Trophoblast cell (in vitro differentiated cells and primary cell): ENCODE measurements at regions not wholly inside any gene's neighbourhood (a gene's known extent, or its start where the extent isn't known, plus 50 kb on each side); places are given as distances from the start of the nearest gene placed in this dataset.

ENCODE experiments used
- DNase-seq, 2 donors: peaks; one replicate each; pipeline ENCODE4 v3.0.0-alpha.2; 2016
- H2AFZ ChIP-seq: 2 replicates; pipeline ENCODE4 v1.6.1; 2013; ENCODE audit warnings: low read length, moderate library complexity, mild to moderate bottlenecking; ENCODE audit not compliant: insufficient read depth, poor library complexity
- H2AK5ac ChIP-seq: 2 replicates; pipeline ENCODE4 v1.6.1; 2013; ENCODE audit warnings: mild to moderate bottlenecking, low read length
- H2BK120ac ChIP-seq: 2 replicates; pipeline ENCODE4 v1.6.1; 2013; ENCODE audit warnings: low read length, mild to moderate bottlenecking, moderate library complexity; ENCODE audit not compliant: insufficient read depth, poor library complexity
- H2BK12ac ChIP-seq: 2 replicates; pipeline ENCODE4 v1.6.1; 2013; ENCODE audit warnings: mild to moderate bottlenecking, low read length, moderate library complexity
- H2BK5ac ChIP-seq: 2 replicates; pipeline ENCODE4 v1.6.1; 2013; ENCODE audit warnings: low read length, low read depth, moderate library complexity, mild to moderate bottlenecking; ENCODE audit not compliant: poor library complexity
- H3K14ac ChIP-seq: 2 replicates; pipeline ENCODE4 v1.6.1; 2013; ENCODE audit warnings: mild to moderate bottlenecking, low read length
- H3K18ac ChIP-seq: 2 replicates; pipeline ENCODE4 v1.6.1; 2013; ENCODE audit warnings: mild to moderate bottlenecking, low read length
- H3K23ac ChIP-seq: 2 replicates; pipeline ENCODE4 v1.6.1; 2013; ENCODE audit warnings: low read length
- H3K27ac ChIP-seq: 2 replicates; pipeline ENCODE4 v1.5.1; 2013; ENCODE audit warnings: low read depth, mild to moderate bottlenecking, inconsistent platforms, low read length, moderate library complexity
- H3K27me3 ChIP-seq: 2 replicates; pipeline ENCODE4 v1.6.1; 2013; ENCODE audit warnings: inconsistent platforms, mild to moderate bottlenecking, low read length, moderate library complexity; ENCODE audit not compliant: insufficient read depth
- H3K36me3 ChIP-seq, 2 experiments: 1 replicate in 1 of 2; 2 replicates in 1 of 2; pipeline ENCODE4 v1.6.1; 2013; ENCODE audit warnings: low read length in 2 of 2, mild to moderate bottlenecking in 2 of 2, moderate library complexity in 1 of 2; ENCODE audit not compliant: insufficient read depth in 2 of 2, control insufficient read depth in 1 of 2
- H3K4ac ChIP-seq: 2 replicates; pipeline ENCODE4 v1.6.1; 2013; ENCODE audit warnings: low read depth, mild to moderate bottlenecking, low read length, moderate library complexity
- H3K4me1 ChIP-seq, 2 experiments: 1 replicate in 1 of 2; 2 replicates in 1 of 2; pipeline ENCODE4 v1.6.1; 2013; ENCODE audit warnings: low read length in 2 of 2, mild to moderate bottlenecking in 2 of 2, moderate library complexity in 1 of 2; ENCODE audit not compliant: insufficient read depth in 2 of 2, control insufficient read depth in 1 of 2
- H3K4me2 ChIP-seq: 2 replicates; pipeline ENCODE4 v1.6.1; 2013; ENCODE audit warnings: inconsistent platforms, mild to moderate bottlenecking, low read length, moderate library complexity
- H3K4me3 ChIP-seq: 2 replicates; pipeline ENCODE4 v1.5.1; 2013; ENCODE audit warnings: mild to moderate bottlenecking, low read depth, low read length, inconsistent platforms
- H3K79me1 ChIP-seq: one replicate; pipeline ENCODE4 v1.6.1; 2013; ENCODE audit warnings: low read length
- H3K79me2 ChIP-seq: 2 replicates; pipeline ENCODE4 v1.6.1; 2013; ENCODE audit warnings: low read length, mild to moderate bottlenecking; ENCODE audit not compliant: control insufficient read depth, insufficient read depth, poor library complexity
- H3K9ac ChIP-seq: 2 replicates; pipeline ENCODE4 v1.6.1; 2013; ENCODE audit warnings: mild to moderate bottlenecking, low read length
- H3K9me3 ChIP-seq: 2 replicates; pipeline ENCODE4 v1.6.1; 2013; ENCODE audit warnings: low read depth, mild to moderate bottlenecking, control low read depth, inconsistent platforms, low read length; ENCODE audit not compliant: insufficient read depth
- H4K12ac ChIP-seq: 2 replicates; pipeline ENCODE4 v1.6.1; 2013; ENCODE audit warnings: low read depth, mild to moderate bottlenecking, low read length, moderate library complexity
- H4K8ac ChIP-seq: 2 replicates; pipeline ENCODE4 v1.6.1; 2013; ENCODE audit warnings: low read depth, mild to moderate bottlenecking, low read length, moderate library complexity
- H4K91ac ChIP-seq: one replicate; pipeline ENCODE4 v1.6.1; 2013; ENCODE audit warnings: low read depth, mild to moderate bottlenecking, low read length, moderate library complexity
- WGBS: extraction: QIAGEN DNeasy Blood & Tissue Kit; methylation state at CpG from one replicate; pipeline ENCODE4 v1.1.7; 2013; ENCODE audit warnings: missing lambda C conversion rate; ENCODE audit not compliant: insufficient read length, insufficient coverage; ENCODE audit errors: extremely low coverage; 5-methylcytosine and 5-hydroxymethylcytosine counted together

DNA sequence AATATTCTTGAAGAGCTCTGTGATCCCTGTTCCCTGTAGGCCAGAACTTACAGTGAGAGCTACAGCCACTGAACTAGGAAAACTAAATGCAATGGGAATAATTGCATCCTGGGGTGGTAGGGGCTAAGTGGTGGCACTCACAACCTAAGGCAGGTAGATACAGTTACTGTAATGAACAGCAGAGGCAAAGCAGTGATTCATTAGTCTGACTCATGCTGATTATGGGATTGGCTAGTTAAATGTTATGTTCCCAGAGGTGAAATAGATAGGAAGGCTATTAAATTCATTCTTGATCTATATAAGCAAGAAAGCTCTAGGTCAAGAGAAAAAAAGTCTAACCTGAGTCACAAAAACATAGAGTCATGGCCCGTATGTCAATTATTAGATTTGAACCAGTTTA is 173.1 kb upstream of the MALRD1 start:
- H2BK5ac ChIP-seq = no peak overlapping the region
- H4K91ac ChIP-seq = no peak overlapping the region
- no peak overlapping the region for H2BK12ac ChIP-seq
- no peak overlapping the region for H2AK5ac ChIP-seq
- H3K27ac ChIP-seq = no peak overlapping the region
- H3K4ac ChIP-seq = no peak overlapping the region
- H4K8ac ChIP-seq = no peak overlapping the region
- no peaks in the 10 kb centered on the region for H3K79me1 ChIP-seq
- WGBS = no CpG with 5 or more reads among the region's 1 CpG
- H3K23ac ChIP-seq = no peak overlapping the region
- no peak for DNase-seq
- H3K36me3 ChIP-seq = no peaks in the 10 kb centered on the region
- H2AFZ ChIP-seq = no peak overlapping the region
- no peak overlapping the region for H3K14ac ChIP-seq
- no peak overlapping the region for H2BK120ac ChIP-seq
- H3K18ac ChIP-seq = no peak overlapping the region
- H3K9me3 ChIP-seq = no peaks in the 10 kb centered on the region
- H4K12ac ChIP-seq = no peak overlapping the region
- no peak overlapping the region for H3K9ac ChIP-seq
- H3K79me2 ChIP-seq = no peaks in the 10 kb centered on the region
- H3K4me3 ChIP-seq = no peak overlapping the region
- H3K4me1 ChIP-seq = no peaks in the 10 kb centered on the region
- no peaks in the 10 kb centered on the region for H3K27me3 ChIP-seq
- H3K4me2 ChIP-seq = no peak overlapping the region

DNA sequence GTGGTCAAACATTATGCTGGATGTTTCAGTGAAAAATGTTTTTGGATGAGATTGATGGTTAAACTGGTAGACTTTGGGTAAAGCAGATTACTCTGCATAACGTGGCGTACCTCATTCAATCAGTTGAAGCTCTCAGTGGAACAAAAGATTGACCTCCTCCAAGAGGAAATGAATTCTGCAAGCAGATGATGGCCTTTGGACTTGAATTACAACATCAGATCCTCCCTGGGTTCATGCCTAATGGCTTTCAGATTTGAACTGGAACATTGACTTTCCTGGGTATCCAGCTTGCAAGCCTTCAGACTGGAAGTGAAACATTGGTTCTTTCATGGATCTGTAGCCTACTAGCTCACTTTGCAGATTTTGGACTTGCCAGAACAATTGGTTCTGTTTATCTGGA is 169.3 kb upstream of the MALRD1 start:
- no peaks in the 10 kb centered on the region for H3K9me3 ChIP-seq
- no peaks in the 10 kb centered on the region for H3K79me2 ChIP-seq
- no peak overlapping the region for H2AFZ ChIP-seq
- H2BK5ac ChIP-seq = no peak overlapping the region
- H2BK120ac ChIP-seq = no peak overlapping the region
- no peak overlapping the region for H4K8ac ChIP-seq
- H3K23ac ChIP-seq = no peak overlapping the region
- no peak overlapping the region for H3K9ac ChIP-seq
- no CpG with 5 or more reads among the region's 2 CpGs for whole genome bisulfite sequencing
- no peaks in the 10 kb centered on the region for H3K79me1 ChIP-seq
- H3K14ac ChIP-seq = no peak overlapping the region
- H3K4me1 ChIP-seq = no peaks in the 10 kb centered on the region
- H3K27ac ChIP-seq = no peak overlapping the region
- H3K27me3 ChIP-seq = no peaks in the 10 kb centered on the region
- DNase-seq = no peak
- H3K4ac ChIP-seq = no peak overlapping the region
- H2AK5ac ChIP-seq = no peak overlapping the region
- H3K4me2 ChIP-seq = no peak overlapping the region
- H3K36me3 ChIP-seq = no peaks in the 10 kb centered on the region
- H2BK12ac ChIP-seq = no peak overlapping the region
- H4K12ac ChIP-seq = no peak overlapping the region
- no peak overlapping the region for H4K91ac ChIP-seq
- no peak overlapping the region for H3K18ac ChIP-seq
- no peak overlapping the region for H3K4me3 ChIP-seq

DNA sequence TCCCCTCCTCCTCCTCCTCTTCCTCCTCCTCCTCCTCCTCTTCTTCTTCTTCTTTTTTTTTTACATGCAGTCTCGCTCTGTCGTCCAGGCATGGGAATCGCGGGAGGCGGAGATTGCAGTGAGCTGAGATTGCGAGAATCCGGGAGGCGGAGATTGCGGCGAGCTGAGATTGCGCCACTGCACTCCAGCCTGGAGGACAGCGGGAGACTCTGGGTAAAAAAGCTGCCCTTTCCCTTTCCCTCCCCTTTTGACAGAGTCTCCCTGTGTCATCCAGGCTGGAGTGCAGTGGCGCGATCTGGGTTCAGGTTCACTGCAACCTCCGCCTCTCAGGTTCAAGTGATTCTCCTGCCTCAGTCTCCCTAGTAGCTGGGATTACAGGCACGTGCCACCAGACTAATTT is 168.1 kb upstream of the MALRD1 start:
- Histone ChIP-seq H3K9me3 (no peaks in the 10 kb centered on the region), H4K91ac (no peak overlapping the region), H3K27me3 (no peaks in the 10 kb centered on the region), H3K79me1 (no peaks in the 10 kb centered on the region), H4K12ac (no peak overlapping the region), H3K4ac (no peak overlapping the region), H3K23ac (no peak overlapping the region), H2AFZ (no peak overlapping the region), H2BK12ac (no peak overlapping the region), H3K36me3 (no peaks in the 10 kb centered on the region), H4K8ac (no peak overlapping the region), H3K4me1 (no peaks in the 10 kb centered on the region), H3K79me2 (no peaks in the 10 kb centered on the region), H2AK5ac (no peak overlapping the region), H3K9ac (no peak overlapping the region), H2BK120ac (no peak overlapping the region), H2BK5ac (no peak overlapping the region), H3K14ac (no peak overlapping the region), H3K4me3 (no peak overlapping the region), H3K27ac (no peak overlapping the region), H3K18ac (no peak overlapping the region), H3K4me2 (no peak overlapping the region)
- DNase-seq = peak; percentile 77 to 79
- no CpG with 5 or more reads among the region's 16 CpGs for WGBS

DNA sequence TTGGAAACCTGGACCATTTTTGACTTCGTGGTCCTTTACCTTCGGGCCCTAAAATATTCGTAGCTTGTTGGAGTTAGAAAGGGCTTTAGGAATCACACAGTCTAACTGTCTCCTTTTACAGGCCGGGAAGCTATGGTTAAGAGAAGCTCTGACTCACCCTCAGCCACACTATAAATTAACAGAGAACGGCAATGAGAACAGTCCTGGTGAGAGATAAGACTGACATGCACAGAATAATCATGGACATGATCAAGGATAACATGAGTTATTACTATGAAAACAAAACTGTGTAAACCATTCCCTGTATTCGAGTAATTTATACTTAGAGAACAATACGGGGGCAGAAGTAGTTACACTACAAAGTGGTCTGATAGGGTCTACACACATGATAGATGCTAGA is 162.5 kb upstream of the MALRD1 start:
- H3K36me3 ChIP-seq = no peaks in the 10 kb centered on the region
- no peaks in the 10 kb centered on the region for H3K9me3 ChIP-seq
- no peak overlapping the region for H3K4me3 ChIP-seq
- H3K18ac ChIP-seq = no peak overlapping the region
- H2BK5ac ChIP-seq = no peak overlapping the region
- no CpG with 5 or more reads among the region's 7 CpGs for WGBS
- no peaks in the 10 kb centered on the region for H3K4me1 ChIP-seq
- no peaks in the 10 kb centered on the region for H3K79me1 ChIP-seq
- H3K79me2 ChIP-seq = no peaks in the 10 kb centered on the region
- H4K8ac ChIP-seq = no peak overlapping the region
- no peak overlapping the region for H3K4me2 ChIP-seq
- no peak overlapping the region for H2BK120ac ChIP-seq
- no peak for DNase-seq
- no peak overlapping the region for H2AFZ ChIP-seq
- H3K4ac ChIP-seq = no peak overlapping the region
- no peak overlapping the region for H3K27ac ChIP-seq
- H2BK12ac ChIP-seq = no peak overlapping the region
- H3K23ac ChIP-seq = no peak overlapping the region
- no peak overlapping the region for H2AK5ac ChIP-seq
- H3K14ac ChIP-seq = no peak overlapping the region
- H3K9ac ChIP-seq = no peak overlapping the region
- no peak overlapping the region for H4K91ac ChIP-seq
- no peaks in the 10 kb centered on the region for H3K27me3 ChIP-seq
- no peak overlapping the region for H4K12ac ChIP-seq

DNA sequence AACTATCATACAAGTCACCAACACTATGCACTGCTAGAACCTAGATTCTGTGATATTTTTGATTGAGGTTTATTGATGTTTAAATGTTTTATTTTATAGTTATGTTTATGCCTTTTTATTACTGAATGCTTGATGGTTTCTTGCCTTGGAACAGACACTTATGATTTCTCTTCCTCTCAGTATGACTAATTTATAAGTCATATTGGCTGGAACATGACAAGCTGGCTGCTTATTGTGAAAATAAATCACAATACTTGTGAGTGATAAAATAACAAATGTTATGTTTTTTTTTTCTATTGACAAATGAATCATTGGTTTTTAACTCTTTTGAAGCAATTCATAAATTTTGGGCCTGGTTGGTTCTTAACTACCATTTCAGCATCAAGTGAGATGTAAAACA is 142.0 kb upstream of the MALRD1 start:
- no peak for DNase-seq
- no peak overlapping the region for H3K4me3 ChIP-seq
- H3K27me3 ChIP-seq = no peaks in the 10 kb centered on the region
- H3K36me3 ChIP-seq = no peaks in the 10 kb centered on the region
- no peak overlapping the region for H3K23ac ChIP-seq
- H3K18ac ChIP-seq = no peak overlapping the region
- no peak overlapping the region for H2BK12ac ChIP-seq
- no peak overlapping the region for H4K91ac ChIP-seq
- H4K8ac ChIP-seq = no peak overlapping the region
- no peak overlapping the region for H3K9ac ChIP-seq
- no peak overlapping the region for H2BK5ac ChIP-seq
- H3K79me2 ChIP-seq = no peaks in the 10 kb centered on the region
- H3K4me2 ChIP-seq = no peak overlapping the region
- no peak overlapping the region for H2AFZ ChIP-seq
- no peak overlapping the region for H2AK5ac ChIP-seq
- no peak overlapping the region for H3K14ac ChIP-seq
- no peaks in the 10 kb centered on the region for H3K4me1 ChIP-seq
- no peak overlapping the region for H3K27ac ChIP-seq
- no peak overlapping the region for H4K12ac ChIP-seq
- H3K9me3 ChIP-seq = no peaks in the 10 kb centered on the region
- no peaks in the 10 kb centered on the region for H3K79me1 ChIP-seq
- H2BK120ac ChIP-seq = no peak overlapping the region
- no peak overlapping the region for H3K4ac ChIP-seq
